HG03558 (cell line): ENCODE measurements at regions not wholly inside any gene's neighbourhood (a gene's known extent, or its start where the extent isn't known, plus 50 kb on each side); places are given as distances from the start of the nearest gene placed in this dataset.
"Not testable (repeated sequence)": the region's sequence is repeated elsewhere in the genome, so short reads cannot be mapped to it uniquely, and the experiment has no call there.

Experiments used
- ATAC-seq: cut with Tn5 transposase; IDR thresholded peaks from one replicate; pipeline ENCODE4 v1.9.1; 2021; ENCODE audit warnings: moderate number of reproducible peaks; ENCODE audit not compliant: unreplicated experiment; ENCODE audit errors: extremely low read depth

DNA sequence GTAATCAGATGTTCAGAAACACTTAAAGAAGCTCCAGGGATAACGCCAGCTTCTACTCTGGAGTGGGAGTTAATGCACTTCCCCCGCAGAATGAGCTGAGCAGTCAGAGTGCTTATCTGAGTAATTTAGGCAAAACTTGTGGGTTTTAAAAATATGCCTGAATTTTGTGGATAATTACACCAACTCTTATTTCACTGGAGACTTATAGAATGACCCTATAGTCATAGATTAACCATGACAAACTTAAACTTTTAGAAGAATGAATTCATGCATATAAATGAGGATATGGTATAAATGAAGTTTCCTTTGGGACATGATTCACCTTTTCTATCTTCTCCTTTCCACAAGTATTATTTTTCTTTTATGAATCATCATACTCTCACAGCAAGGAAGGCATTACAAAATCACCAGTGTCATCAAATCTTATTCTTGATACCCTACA lies 241.1 kb upstream of the FBXO33 start:
- ATAC-seq, result no peak

DNA sequence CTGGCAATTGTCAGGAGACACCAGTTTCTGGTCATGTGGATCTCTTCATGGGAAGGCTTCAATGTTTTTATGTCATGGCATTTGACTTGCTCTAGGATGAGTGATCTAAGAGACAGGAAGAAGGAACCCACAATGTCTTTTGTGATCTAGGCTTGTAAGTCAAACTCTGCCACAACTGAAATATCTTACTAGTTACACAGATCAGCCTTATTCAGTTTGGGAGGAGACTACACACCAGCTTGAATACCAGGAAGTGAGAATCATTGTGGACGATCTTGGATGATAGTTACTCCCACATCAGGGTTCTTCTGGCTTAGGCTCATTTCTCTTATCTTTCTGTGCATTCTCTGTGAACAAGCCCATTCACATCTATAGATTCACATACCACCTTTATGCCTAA lies 236.2 kb upstream of the FBXO33 start:
- ATAC-seq, result no peak

DNA sequence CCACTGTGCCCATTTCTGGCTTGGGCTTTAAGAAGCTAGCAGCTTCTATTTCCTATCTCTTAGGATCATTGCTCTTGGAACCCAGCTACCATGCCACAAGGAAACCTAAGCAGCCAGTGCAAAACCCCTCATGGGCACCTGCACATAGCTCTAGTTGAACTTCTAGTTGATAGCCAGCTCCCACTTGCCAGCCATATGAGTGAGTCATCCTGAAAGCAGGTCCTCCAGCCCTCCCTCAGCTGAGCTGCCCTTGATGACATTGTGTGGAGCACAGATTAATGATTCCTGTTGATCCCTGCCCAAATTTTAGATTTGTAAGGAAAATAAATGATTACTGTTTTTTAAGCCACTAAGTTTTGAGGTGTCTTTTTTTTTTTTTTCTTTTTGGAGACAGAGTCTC lies 234.2 kb upstream of the FBXO33 start:
- no peak for ATAC-seq

DNA sequence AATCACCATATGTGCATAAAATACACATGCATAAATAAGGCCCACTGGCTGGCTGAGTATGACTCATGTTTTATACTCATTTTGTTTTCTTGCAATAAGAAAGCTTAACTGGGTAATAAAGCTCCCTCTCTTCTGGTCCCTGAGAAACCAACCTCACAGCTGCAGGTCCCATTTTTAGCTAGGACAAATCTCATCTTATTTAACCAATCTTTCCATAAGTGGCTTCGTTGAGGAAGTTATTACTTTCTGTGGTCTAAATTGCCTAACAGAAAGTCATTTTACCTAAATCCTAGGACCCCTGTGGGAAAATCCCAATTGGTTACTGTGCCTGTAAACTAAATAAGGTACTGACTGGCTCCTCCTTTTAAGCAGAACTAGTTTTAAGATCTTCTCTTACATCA lies 232.8 kb upstream of the FBXO33 start:
- ATAC-seq, result no peak

DNA sequence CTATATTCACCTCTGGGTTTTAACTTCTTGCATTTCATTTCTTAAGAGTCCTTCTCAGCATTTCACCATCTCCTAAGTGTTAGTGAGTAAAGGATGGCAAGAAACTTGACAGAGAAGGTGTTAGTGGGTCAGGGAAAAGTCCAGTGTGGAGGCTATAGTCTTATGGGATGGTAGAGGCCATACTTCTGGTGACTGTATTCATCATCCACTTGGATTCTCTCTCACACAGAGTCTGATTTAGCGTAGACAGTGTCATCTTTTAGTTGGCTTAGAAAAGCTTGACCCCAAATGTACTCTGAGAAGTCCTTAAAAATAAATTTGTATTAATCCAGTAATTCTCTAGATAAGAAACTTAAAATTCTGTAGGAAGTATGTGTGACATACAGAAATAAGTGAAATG lies 232.4 kb upstream of the FBXO33 start:
- no peak for ATAC-seq

DNA sequence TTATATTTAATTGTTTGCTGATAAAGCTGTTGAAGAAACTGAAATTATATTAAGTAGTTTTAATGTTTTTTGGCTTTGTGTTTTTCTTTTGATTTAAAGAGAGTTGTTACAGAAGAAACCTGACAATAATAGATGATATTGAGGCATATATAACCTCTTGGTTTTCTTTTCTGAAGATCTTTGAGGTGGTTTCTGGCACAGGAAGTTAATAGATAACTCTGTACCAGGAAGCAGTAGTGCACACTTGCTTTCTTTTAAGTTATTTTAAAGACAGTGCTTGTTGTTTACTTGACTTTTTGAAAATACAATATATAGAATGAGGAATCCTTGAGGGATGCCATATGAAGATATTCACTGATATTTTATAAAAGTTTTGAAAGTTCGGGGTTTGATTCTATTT lies 209.0 kb upstream of the FBXO33 start:
- ATAC-seq, result no peak

DNA sequence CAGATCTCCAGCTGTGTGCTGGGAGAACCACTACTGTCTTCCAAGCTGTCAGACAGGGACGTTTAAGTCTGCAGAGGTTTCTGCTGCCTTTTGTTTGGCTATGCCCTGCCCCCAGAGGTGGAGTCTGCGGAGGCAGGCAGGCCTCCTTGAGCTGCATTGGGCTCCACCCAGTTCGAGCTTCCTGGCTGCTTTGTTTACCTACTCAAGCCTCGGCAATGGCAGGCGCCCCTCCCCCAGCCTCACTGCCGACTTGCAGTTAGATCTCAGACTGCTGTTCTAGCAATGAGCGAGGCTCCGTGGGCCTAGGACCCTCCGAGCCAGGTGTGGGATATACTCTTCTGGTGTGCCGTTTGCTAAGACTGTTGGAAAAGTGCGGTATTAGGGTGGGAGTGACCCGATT lies 206.8 kb upstream of the FBXO33 start:
- ATAC-seq, result not testable (repeated sequence)

DNA sequence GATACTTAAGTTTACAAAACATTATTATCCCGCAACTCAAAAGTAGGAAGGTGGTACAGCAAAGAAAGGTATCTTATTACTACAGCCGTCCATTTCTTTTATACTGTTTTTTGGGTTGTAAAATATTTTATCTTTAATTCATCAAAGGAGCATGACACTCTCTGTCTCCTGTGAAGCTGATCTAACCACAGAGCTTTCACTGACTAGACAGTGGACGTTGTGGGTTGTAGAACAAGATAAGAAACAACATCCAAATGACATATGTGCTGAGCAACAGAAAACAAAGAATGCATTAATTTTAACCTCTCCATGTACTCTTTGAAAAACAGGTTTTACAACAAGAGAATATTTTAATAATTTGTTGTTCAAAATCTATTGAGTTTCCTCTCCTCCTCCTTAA lies 195.9 kb upstream of the FBXO33 start:
- ATAC-seq, result no peak

DNA sequence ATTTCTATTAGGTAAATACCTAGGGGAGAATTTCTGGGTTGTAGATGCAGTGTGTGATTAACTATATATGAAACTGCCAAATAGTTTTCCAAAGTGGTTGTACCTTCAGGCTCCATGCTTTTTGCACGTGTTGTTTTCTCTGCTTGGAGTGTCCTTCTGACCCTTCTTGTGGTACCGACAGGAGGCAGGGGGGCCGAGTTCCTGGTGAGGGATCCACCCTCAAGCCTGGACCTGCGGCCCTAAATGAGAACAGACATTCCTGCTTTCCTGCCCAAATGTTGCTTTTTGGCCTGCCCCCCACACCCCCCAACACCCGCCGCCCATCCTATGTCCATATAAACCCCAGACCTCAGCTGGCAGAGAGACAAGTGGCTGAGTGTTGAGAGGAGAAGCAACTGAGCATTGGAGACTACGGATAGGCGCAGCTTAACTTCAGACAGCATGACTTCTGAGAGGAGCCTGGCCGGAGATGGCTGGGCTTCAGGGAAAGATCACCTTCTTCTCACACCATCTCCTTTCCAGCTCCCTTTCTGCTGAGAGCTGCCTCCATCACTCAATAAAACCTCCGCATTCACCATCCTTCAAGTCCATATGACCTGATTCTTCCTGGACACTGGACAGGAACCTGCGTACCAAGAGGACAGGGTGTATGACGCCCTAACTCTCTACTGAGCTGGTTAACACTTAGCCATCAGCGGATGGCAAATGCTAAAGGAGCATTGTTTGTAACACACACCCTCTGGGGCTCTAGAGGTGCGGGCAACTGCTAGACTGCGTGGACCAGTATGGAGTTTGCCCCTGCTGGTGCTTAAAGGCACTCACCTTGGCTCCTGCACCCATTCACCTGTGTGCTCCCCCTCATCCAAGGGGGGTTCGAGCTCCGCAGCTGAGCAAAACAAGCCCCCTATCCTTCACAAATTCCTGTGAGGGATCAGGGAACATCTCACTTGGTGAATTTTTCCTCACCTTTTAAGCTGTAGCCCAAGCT lies 194.7 kb upstream of the FBXO33 start:
- ATAC-seq, result no peak

DNA sequence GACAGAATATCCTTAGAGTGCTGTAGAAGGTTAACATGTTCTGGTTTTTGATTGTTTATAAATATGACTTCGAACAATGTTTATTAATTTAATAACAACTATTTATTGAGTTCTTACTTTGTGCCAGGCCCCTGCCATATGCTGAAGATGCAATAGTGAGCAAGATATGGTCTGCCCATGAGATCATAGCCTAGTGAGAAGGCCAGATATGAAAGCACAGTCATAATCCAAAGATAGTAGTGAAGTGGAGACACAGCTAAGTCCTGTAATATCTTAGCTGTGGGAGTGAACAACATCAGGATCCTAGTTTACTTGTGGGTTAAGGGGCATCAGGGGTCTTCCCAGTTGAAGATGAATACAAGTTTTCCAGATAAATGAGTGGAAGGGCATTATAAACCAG lies 189.4 kb upstream of the FBXO33 start:
- ATAC-seq, result no peak

DNA sequence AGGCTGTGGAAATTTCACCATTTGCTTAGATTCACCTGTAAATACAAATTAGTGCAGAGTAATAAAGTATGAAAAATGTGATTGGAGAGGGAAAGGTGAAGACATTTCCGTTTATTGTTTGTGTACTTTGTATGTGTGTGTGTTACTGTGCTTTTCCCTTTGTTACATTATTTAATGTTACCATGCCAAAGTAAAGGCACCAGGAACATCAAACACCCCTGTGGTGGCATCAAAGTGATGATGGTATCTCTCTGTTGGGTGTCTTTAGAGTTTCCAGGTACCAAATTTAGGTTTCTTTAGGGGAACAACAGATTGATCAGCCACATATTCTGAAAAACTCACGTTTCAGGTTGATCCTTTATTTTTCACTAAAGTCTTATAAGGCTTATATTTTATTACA lies 189.0 kb upstream of the FBXO33 start:
- no peak for ATAC-seq

DNA sequence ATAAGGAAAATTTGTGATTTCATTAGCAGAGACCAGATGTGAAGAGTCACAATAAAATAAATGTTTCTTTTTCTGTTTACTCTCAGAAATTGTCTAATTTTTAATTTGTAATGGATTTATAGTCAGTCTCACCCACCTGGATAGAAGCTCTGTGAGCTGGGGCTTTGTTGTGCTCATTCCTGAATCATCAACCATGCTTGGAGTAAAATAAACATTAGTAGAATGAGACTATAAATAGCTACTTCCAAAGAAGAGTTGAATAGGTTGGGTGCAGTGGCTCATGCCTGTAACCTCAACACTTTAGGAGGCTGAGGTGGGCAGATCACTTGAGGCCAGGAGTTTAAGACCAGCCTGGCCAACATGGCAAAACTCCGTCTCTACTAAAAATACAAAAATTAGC lies 185.3 kb upstream of the FBXO33 start:
- no peak for ATAC-seq

DNA sequence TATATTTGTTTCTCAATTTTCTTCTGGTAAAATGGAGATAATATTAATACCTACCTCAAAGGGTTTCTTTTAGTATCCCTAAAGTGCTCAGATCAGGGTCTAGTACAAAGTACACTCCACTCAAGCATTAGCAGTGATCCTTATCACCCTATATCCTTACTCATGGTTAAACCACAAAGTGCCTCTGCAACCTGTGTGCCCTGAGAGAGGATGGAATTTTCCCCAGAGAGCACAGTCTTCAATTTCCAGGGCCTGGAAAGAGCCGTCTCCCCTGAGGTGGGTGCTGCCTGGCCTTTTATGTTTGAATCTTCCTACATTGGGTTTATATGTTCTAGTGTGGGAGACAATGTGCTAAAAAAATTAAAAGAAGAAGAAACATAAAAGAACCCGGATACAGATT lies 183.1 kb upstream of the FBXO33 start:
- no peak for ATAC-seq

DNA sequence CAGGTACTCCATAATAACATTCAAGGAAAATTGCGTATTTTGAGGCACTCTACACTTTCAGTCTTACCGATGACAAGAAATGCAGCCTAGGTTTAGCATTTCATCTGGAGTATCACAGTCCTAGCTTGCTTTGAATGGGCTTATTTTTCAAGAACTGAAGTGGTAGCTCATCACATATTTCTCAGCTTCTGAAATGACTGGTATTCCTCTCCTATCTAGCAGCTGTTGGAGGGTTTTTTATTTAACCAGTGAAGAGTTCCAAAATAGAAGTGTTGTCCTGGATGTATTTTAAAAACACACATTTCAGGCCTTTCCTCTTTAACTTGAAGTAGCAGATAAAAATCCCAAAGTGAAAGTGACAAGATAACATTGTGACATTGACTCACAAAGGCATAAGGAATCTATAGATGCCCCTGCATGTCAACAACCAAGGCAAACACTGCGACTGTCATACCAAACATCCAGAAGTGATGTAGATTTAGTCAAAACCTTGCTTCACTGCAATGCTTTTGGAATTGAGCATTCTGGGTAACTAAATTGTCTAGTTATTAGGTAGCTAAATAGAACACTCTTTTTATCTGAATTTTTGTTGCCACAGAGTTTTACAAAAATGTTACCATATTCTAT lies 182.2 kb upstream of the FBXO33 start:
- no peak for ATAC-seq

DNA sequence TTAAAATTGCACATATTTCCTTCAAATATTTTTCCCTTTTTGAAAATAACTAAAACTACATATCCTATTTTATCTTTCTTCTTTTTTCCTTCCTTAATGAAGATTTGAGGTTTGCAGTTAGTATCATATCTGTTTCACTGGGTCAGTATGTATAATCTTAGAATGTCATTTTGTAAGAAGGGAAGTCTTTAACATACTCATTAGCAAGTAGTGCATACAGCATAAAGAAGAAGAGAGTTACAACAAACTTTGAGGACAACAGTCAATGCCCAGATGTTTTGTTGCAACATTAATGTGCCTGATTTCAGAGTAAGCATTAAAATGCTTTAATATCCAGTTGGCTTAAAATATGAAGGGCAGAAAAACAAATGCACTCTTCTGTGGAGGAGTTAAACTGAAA lies 176.9 kb upstream of the FBXO33 start:
- no peak for ATAC-seq

DNA sequence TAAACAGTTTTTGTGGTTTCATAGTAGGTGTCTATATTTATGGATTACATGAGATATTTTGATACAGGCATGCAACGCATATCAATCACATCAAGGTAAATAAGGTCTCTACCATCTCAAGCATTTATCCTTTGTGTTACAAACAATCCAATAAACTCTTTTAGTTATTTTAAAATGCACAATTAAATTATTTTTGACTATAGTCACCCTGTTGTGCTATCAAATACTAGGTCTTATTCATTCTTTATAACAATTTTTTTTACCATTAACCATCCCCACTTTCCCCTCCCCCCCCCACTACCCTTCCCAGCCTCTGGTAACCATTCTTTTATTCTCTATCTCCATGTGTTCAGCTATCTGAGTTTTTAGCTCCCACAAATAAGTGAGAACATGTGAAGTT lies 175.7 kb upstream of the FBXO33 start:
- ATAC-seq, result no peak

DNA sequence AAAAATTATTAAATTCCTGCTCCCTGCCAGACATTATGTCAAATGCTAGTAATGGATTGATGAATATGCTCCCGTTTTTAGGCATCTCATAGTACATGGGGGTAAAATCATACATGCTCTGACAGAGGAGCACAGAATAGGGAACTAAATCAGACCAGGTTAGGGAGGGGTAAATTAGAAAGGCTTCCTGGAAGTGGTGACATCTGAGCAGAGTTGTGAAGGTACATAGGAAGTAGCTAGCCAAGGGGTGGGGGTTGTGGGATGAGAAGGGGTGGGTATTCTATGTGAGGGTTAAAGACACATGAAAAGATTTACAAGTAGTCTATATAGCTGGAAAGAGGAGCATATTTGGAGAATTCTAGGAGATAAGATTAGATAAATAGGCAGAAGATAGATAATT lies 171.7 kb upstream of the FBXO33 start:
- ATAC-seq, result no peak

DNA sequence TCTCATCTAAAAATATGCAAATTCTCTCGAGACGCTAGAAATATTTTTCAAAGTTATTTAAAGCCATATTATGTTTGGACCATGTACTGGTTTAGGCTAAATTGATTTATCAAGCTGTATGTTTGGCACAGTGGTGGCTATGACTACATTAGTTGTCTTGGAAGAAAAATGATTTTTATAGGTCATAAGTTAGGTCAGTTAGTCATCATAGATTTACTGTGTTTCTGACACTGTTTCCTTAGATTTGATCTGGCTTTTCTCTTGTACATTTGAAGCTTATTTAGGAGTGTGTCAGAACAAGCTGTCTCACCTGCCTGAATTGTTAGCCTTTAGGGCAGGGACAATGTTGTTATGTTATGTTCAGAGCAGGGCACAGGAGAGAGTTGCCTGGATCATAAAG lies 161.1 kb upstream of the FBXO33 start:
- no peak for ATAC-seq

DNA sequence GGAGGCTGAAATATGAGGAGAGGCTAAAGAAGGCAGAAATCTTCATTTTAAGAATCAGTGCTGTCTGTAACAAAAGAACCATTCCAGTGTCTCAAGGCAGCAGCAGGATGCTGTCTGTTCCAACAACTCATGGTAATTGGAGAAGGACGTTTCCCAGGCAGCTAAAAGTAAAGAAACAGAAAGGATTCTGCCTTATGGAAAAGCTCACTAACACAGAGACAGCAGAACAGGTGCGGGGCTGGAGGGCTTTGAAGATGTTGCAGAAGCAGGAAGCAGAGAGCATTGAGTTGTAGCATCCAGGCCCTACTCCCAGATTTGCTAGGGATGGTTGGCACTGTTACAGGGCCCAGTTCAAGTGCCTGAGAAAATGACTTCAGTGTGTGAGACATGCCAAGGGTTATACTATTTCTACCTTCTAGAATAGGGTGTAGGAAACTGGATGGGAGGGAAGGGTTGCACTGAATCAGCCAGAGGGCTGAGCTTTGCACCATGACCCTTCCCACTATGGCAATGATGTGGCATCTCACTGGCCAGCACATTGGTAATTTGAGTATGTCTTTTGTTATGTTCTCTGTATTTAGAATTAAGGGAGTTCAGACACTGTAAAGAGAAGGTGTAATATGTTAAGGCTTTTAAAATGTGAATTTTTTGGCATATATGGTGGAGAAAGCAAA lies 160.0 kb upstream of the FBXO33 start:
- no peak for ATAC-seq

DNA sequence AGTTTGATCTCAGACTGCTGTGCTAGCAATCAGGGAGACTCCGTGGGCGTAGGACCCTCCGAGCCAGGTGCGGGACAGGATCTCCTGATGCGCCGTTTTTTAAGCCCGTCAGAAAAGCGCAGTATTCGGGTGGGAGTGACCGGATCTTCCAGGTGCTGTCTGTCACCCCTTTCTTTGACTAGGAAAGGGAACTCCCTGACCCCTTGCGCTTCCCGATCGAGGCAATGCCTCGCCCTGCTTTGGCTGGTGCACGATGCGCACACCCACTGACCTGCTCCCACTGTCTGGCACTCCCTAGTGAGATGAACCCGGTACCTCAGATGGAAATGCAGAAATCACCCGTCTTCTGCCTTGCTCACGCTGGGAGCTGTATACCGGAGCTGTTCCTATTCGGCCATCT lies 157.6 kb upstream of the FBXO33 start:
- not testable (repeated sequence) for ATAC-seq

DNA sequence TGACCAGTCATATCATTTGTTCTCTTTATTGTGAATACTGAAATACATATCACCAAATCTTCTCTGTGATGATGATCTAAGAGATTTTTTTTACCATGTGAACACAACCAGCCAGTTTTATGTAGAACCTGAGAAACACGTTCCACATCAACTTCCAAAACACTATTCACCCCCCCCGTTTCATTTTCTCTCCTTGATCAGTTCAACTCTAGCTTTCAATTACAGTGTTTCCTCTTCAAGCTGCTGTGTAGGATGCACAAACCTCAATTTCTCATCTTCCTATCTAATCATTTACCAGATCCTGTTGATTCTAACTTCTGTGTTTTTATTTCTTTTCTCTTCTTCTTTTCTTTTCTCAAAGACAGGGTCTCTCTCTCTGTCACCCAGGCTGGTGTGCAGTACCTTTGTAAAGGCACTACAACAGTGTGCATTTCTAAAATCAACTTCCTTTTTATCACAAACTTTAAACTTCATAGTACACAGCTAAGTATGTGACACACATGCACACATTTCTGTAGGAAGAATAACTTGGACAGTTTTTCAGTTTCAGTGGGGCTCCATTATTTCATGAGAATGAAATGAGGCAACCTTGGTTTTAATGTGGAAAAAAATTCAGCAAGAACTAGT lies 149.9 kb upstream of the FBXO33 start:
- ATAC-seq, result no peak
